ENCODE measurements at regions not wholly inside any gene's neighbourhood (a gene's known extent, or its start where the extent isn't known, plus 50 kb on each side); places are given as distances from the start of the nearest gene placed in this dataset.

GRCh38 chr5:4395752-4396151 is 744.4 kb upstream of the ADAMTS16 start:
- TF ChIP-seq POLR2AphosphoS5 (IDR thresholded peaks at IDR 0.05; ENCODE audit: low read depth, low read length) = no peak
- TF ChIP-seq SIN3A (IDR thresholded peaks at IDR 0.05; ENCODE audit: borderline replicate concordance, insufficient read depth, low read length) = no peak
- TF ChIP-seq TAF1 (IDR thresholded peaks at IDR 0.05; ENCODE audit: borderline replicate concordance, insufficient read depth, low read length) = no peak
- no peak for TF ChIP-seq REST (IDR thresholded peaks at IDR 0.05; ENCODE audit: insufficient read depth in 1 of 2, low read depth in 2 of 2, low read length in 2 of 2)

Measured in PFSK-1 (cell line).